Stimulated activated naive CD8-positive, alpha-beta T cell treated with anti-CD3 and anti-CD28 coated beads, Interleukin-15, Interleukin-2, amounts not matched to agents 100 U/mL and 50 U/mL, for 24 hours (primary cell): ENCODE measurements at regions not wholly inside any gene's neighbourhood (a gene's known extent, or its start where the extent isn't known, plus 50 kb on each side); places are given as distances from the start of the nearest gene placed in this dataset.

Source experiments
- ATAC-seq: fragments of 150-1000 bp; cut with Tn5 transposase; one replicate; pipeline ENCODE4 v1.10.0; 2021
- DNase-seq: peaks from one replicate; pipeline ENCODE4 v3.0.0; 2021

GRCh38 chr16:85256190-85256739 lies 144.0 kb upstream of the CIBAR2 start:
- DNase-seq (no peak), ATAC-seq (no peak)

GRCh38 chr16:85257483-85257882 lies 145.2 kb upstream of the CIBAR2 start:
- ATAC-seq (no peak), DNase-seq (no peak)

GRCh38 chr16:85258166-85258565 lies 145.9 kb upstream of the CIBAR2 start:
- no peak for ATAC-seq
- DNase-seq: no peak

- ATAC-seq: no peak
- DNase-seq: no peak
Measured at GRCh38 chr16:85258629-85259028, 146.4 kb upstream of the CIBAR2 start.

- no peak for ATAC-seq
- no peak for DNase-seq
Measured at GRCh38 chr16:85259115-85259831, 147.0 kb upstream of the CIBAR2 start.

GRCh38 chr16:85259832-85260167 lies 147.5 kb upstream of the CIBAR2 start:
- ATAC-seq (no peak), DNase-seq (no peak)

GRCh38 chr16:85261204-85261603 lies 148.9 kb upstream of the CIBAR2 start:
- DNase-seq (no peak), ATAC-seq (no peak)

- DNase-seq (no peak), ATAC-seq (no peak)
Measured at GRCh38 chr16:85261657-85262557, 149.6 kb upstream of the CIBAR2 start.

GRCh38 chr16:85262558-85263238 lies 150.4 kb upstream of the CIBAR2 start:
- ATAC-seq: no peak
- DNase-seq: no peak

- DNase-seq: no peak
- ATAC-seq: no peak
Measured at GRCh38 chr16:85263239-85263585, 150.9 kb upstream of the CIBAR2 start.

- DNase-seq (no peak), ATAC-seq (no peak)
Measured at GRCh38 chr16:85264752-85265151, 152.5 kb upstream of the CIBAR2 start.

- DNase-seq (no peak), ATAC-seq (no peak)
Measured at GRCh38 chr16:85265161-85265784, 153.0 kb upstream of the CIBAR2 start.

- DNase-seq (no peak), ATAC-seq (no peak)
Measured at GRCh38 chr16:85265810-85266209, 153.5 kb upstream of the CIBAR2 start.

- DNase-seq: no peak
- no peak for ATAC-seq
Measured at GRCh38 chr16:85266857-85267256, 154.6 kb upstream of the CIBAR2 start.

- ATAC-seq (no peak), DNase-seq (no peak)
Measured at GRCh38 chr16:85267414-85267945, 155.2 kb upstream of the CIBAR2 start.

GRCh38 chr16:85269165-85269564 lies 156.9 kb upstream of the CIBAR2 start:
- ATAC-seq (no peak), DNase-seq (no peak)

- no peak for ATAC-seq
- DNase-seq: no peak
Measured at GRCh38 chr16:85270374-85270773, 158.1 kb upstream of the CIBAR2 start.

GRCh38 chr16:85271198-85271597 lies 158.9 kb upstream of the CIBAR2 start:
- no peak for DNase-seq
- ATAC-seq: no peak

GRCh38 chr16:85273293-85273692 lies 161.0 kb upstream of the CIBAR2 start:
- no peak for ATAC-seq
- DNase-seq: no peak

- ATAC-seq (no peak), DNase-seq (no peak)
Measured at GRCh38 chr16:85274501-85274900, 162.2 kb upstream of the CIBAR2 start.

- DNase-seq: no peak
- ATAC-seq: no peak
Measured at GRCh38 chr16:85274924-85275323, 162.7 kb upstream of the CIBAR2 start.
